GM18907 (cell line): ENCODE measurements at regions not wholly inside any gene's neighbourhood (a gene's known extent, or its start where the extent isn't known, plus 50 kb on each side); places are given as distances from the start of the nearest gene placed in this dataset.
A peak's percentile ranks its signal among the peaks of the same experiment; 100 is the strongest.

Source experiments
- ATAC-seq: cut with Tn5 transposase; IDR thresholded peaks from one replicate; pipeline ENCODE4 v1.9.1; 2021; ENCODE audit warnings: mild to moderate bottlenecking, moderate library complexity; ENCODE audit not compliant: unreplicated experiment

GRCh38 chr5:41670854-41671479 is 160.6 kb upstream of the PLCXD3 start:
- ATAC-seq, result no peak

- ATAC-seq, result no peak
Observed at GRCh38 chr5:41670216-41670615, 159.8 kb upstream of the PLCXD3 start.

GRCh38 chr5:41661254-41661653 is 150.9 kb upstream of the PLCXD3 start:
- no peak for ATAC-seq

- no peak for ATAC-seq
Observed at GRCh38 chr5:41656597-41656996, 146.2 kb upstream of the PLCXD3 start.

GRCh38 chr5:41650131-41650530 is 139.7 kb upstream of the PLCXD3 start:
- ATAC-seq, result no peak

- no peak for ATAC-seq
Observed at GRCh38 chr5:41649659-41650058, 139.3 kb upstream of the PLCXD3 start.

GRCh38 chr5:41648996-41649395 is 138.6 kb upstream of the PLCXD3 start:
- ATAC-seq, result no peak

GRCh38 chr5:41641621-41642020 is 131.2 kb upstream of the PLCXD3 start:
- ATAC-seq, result no peak

GRCh38 chr5:41638685-41639084 is 128.3 kb upstream of the PLCXD3 start:
- no peak for ATAC-seq

- ATAC-seq, result no peak
Observed at GRCh38 chr5:41637869-41638268, 127.5 kb upstream of the PLCXD3 start.

GRCh38 chr5:41637424-41637823 is 127.0 kb upstream of the PLCXD3 start:
- ATAC-seq, result no peak

GRCh38 chr5:41636605-41637004 is 126.2 kb upstream of the PLCXD3 start:
- ATAC-seq, result peak; percentile 85

GRCh38 chr5:41629897-41630296 is 119.5 kb upstream of the PLCXD3 start:
- no peak for ATAC-seq

- no peak for ATAC-seq
Observed at GRCh38 chr5:41625571-41625970, 115.2 kb upstream of the PLCXD3 start.

- ATAC-seq, result no peak
Observed at GRCh38 chr5:41621420-41621819, 111.0 kb upstream of the PLCXD3 start.

GRCh38 chr5:41617843-41618515 is 107.6 kb upstream of the PLCXD3 start:
- no peak for ATAC-seq

- ATAC-seq, result no peak
Observed at GRCh38 chr5:41610386-41610785, 100.0 kb upstream of the PLCXD3 start.

- no peak for ATAC-seq
Observed at GRCh38 chr5:41600731-41601130, 90.3 kb upstream of the PLCXD3 start.

GRCh38 chr5:41598011-41598410 is 87.6 kb upstream of the PLCXD3 start:
- no peak for ATAC-seq

GRCh38 chr5:41587668-41588067 is 77.3 kb upstream of the PLCXD3 start:
- no peak for ATAC-seq

GRCh38 chr5:41575110-41575779 is 64.8 kb upstream of the PLCXD3 start:
- ATAC-seq, result no peak

GRCh38 chr5:41574391-41574790 is 64.0 kb upstream of the PLCXD3 start:
- no peak for ATAC-seq
